ENCODE measurements at regions not wholly inside any gene's neighbourhood (a gene's known extent, or its start where the extent isn't known, plus 50 kb on each side); places are given as distances from the start of the nearest gene placed in this dataset.
"Not testable (repeated sequence)": the region's sequence is repeated elsewhere in the genome, so short reads cannot be mapped to it uniquely, and the experiment has no call there.

- Histone ChIP-seq H3K27ac (no peak overlapping the region), H3K4me3 (no peak overlapping the region), H3K4me1 (no peaks in the 10 kb centered on the region), H3K36me3 (no peaks in the 10 kb centered on the region), H3K9me3 (peaks cover 0 to 3% (median 0%) of the 10 kb centered on the region in 4 donors), H3K27me3 (no peaks in the 10 kb centered on the region)
- DNase-seq, result no peak
- WGBS, 5 donors, result 88 to 98% (median 90%) methylated on average over 2 of the region's 2 CpGs
- TF ChIP-seq CTCF (IDR thresholded peaks at IDR 0.05), result no peak
- no peak for TF ChIP-seq POLR2AphosphoS5 (IDR thresholded peaks at IDR 0.05)
- TF ChIP-seq POLR2A (IDR thresholded peaks at IDR 0.05), result no peak
- no peak for TF ChIP-seq EP300 (IDR thresholded peaks at IDR 0.05)
- intact Hi-C loops (cut with DNase I; ENCODE audit: low total_unique reads), result no loop called here
Measured at GRCh38 chr7:10507032-10507431, 466.6 kb upstream of the PHF14 start.

GRCh38 chr7:10521306-10521705 is 452.4 kb upstream of the PHF14 start:
- no peak for DNase-seq
- intact Hi-C loops (cut with DNase I; ENCODE audit: low total_unique reads), result no loop called here
- H3K9me3 ChIP-seq, result peaks cover 0 to 5% (median 0%) of the 10 kb centered on the region in 4 donors
- no peak overlapping the region for H3K4me3 ChIP-seq
- 36 to 53% (median 38%) methylated on average over 2 of the region's 2 CpGs for WGBS, 5 donors
- H3K27me3 ChIP-seq, result no peaks in the 10 kb centered on the region
- no peaks in the 10 kb centered on the region for H3K4me1 ChIP-seq
- TF ChIP-seq POLR2A (IDR thresholded peaks at IDR 0.05), result no peak
- no peak for TF ChIP-seq CTCF (IDR thresholded peaks at IDR 0.05)
- TF ChIP-seq EP300 (IDR thresholded peaks at IDR 0.05), result no peak
- TF ChIP-seq POLR2AphosphoS5 (IDR thresholded peaks at IDR 0.05), result no peak
- H3K27ac ChIP-seq, result no peak overlapping the region
- no peaks in the 10 kb centered on the region for H3K36me3 ChIP-seq

GRCh38 chr7:10533429-10533828 is 440.2 kb upstream of the PHF14 start:
- H3K4me1 ChIP-seq; H3K27ac ChIP-seq; DNase-seq; H3K4me3 ChIP-seq; intact Hi-C loops (cut with DNase I; ENCODE audit: low total_unique reads); H3K27me3 ChIP-seq; H3K36me3 ChIP-seq: not testable (repeated sequence)
- WGBS, 5 donors, result 84 to 91% (median 87%) methylated on average over 4 to 13 of the region's 13 CpGs
- peaks cover 0 to 13% (median 10%) of the 10 kb centered on the region in 4 donors for H3K9me3 ChIP-seq

- WGBS, 5 donors, result 28 to 41% (median 37%) methylated on average over 2 of the region's 2 CpGs
- Histone ChIP-seq H3K9me3 (peaks cover 0 to 13% (median 10%) of the 10 kb centered on the region in 4 donors), H3K27me3 (no peaks in the 10 kb centered on the region), H3K4me1 (no peaks in the 10 kb centered on the region), H3K4me3 (no peak overlapping the region), H3K27ac (no peak overlapping the region), H3K36me3 (no peaks in the 10 kb centered on the region)
- TF ChIP-seq CTCF (IDR thresholded peaks at IDR 0.05) (no peak), POLR2A (IDR thresholded peaks at IDR 0.05) (no peak), POLR2AphosphoS5 (IDR thresholded peaks at IDR 0.05) (no peak), EP300 (IDR thresholded peaks at IDR 0.05) (no peak)
- intact Hi-C loops (cut with DNase I; ENCODE audit: low total_unique reads), result no loop called here
- no peak for DNase-seq
Measured at GRCh38 chr7:10536561-10536960, 437.1 kb upstream of the PHF14 start.

GRCh38 chr7:10537764-10538163 is 435.9 kb upstream of the PHF14 start:
- no peaks in the 10 kb centered on the region for H3K27me3 ChIP-seq
- WGBS, 5 donors, result 46 to 71% (median 66%) methylated on average over 3 of the region's 3 CpGs
- H3K27ac ChIP-seq, result no peak overlapping the region
- intact Hi-C loops (cut with DNase I; ENCODE audit: low total_unique reads), result no loop called here
- H3K4me1 ChIP-seq, result no peaks in the 10 kb centered on the region
- H3K4me3 ChIP-seq, result no peak overlapping the region
- no peaks in the 10 kb centered on the region for H3K36me3 ChIP-seq
- peaks cover 0 to 12% (median 10%) of the 10 kb centered on the region in 4 donors for H3K9me3 ChIP-seq
- TF ChIP-seq EP300 (IDR thresholded peaks at IDR 0.05) (no peak), POLR2A (IDR thresholded peaks at IDR 0.05) (no peak), POLR2AphosphoS5 (IDR thresholded peaks at IDR 0.05) (no peak), CTCF (IDR thresholded peaks at IDR 0.05) (no peak)
- no peak for DNase-seq
